ENCODE measurements at regions not wholly inside any gene's neighbourhood (a gene's known extent, or its start where the extent isn't known, plus 50 kb on each side); places are given as distances from the start of the nearest gene placed in this dataset.

GRCh38 chr1:87678266-87678665 lies 349.6 kb downstream of the LMO4 start:
- no peak for DNase-seq (ENCODE audit: low read depth, low spot score)

- no peak for DNase-seq (ENCODE audit: low read depth, low spot score)
Measured at GRCh38 chr1:87682565-87682964, 353.9 kb downstream of the LMO4 start.

- DNase-seq (ENCODE audit: low read depth, low spot score), result no peak
Measured at GRCh38 chr1:87683196-87683956, 354.7 kb downstream of the LMO4 start.

- no peak for DNase-seq (ENCODE audit: low read depth, low spot score)
Measured at GRCh38 chr1:87684194-87684593, 355.5 kb downstream of the LMO4 start.

- no peak for DNase-seq (ENCODE audit: low read depth, low spot score)
Measured at GRCh38 chr1:87684713-87685205, 356.1 kb downstream of the LMO4 start.

GRCh38 chr1:87685311-87686135 lies 356.8 kb downstream of the LMO4 start:
- no peak for DNase-seq (ENCODE audit: low read depth, low spot score)

GRCh38 chr1:87686136-87686495 lies 357.4 kb downstream of the LMO4 start:
- DNase-seq (ENCODE audit: low read depth, low spot score), result no peak

GRCh38 chr1:87686671-87687070 lies 358.0 kb downstream of the LMO4 start:
- DNase-seq (ENCODE audit: low read depth, low spot score), result no peak

- DNase-seq (ENCODE audit: low read depth, low spot score), result no peak
Measured at GRCh38 chr1:87688136-87688535, 359.5 kb downstream of the LMO4 start.

- DNase-seq (ENCODE audit: low read depth, low spot score), result no peak
Measured at GRCh38 chr1:87689487-87689886, 360.8 kb downstream of the LMO4 start.

GRCh38 chr1:87696483-87696882 lies 367.8 kb downstream of the LMO4 start:
- DNase-seq (ENCODE audit: low read depth, low spot score), result no peak

- DNase-seq (ENCODE audit: low read depth, low spot score), result no peak
Measured at GRCh38 chr1:87702455-87702854, 373.8 kb downstream of the LMO4 start.

GRCh38 chr1:87705233-87705632 lies 376.6 kb downstream of the LMO4 start:
- DNase-seq (ENCODE audit: low read depth, low spot score), result no peak

GRCh38 chr1:87706203-87706602 lies 377.5 kb downstream of the LMO4 start:
- DNase-seq (ENCODE audit: low read depth, low spot score), result no peak

- DNase-seq (ENCODE audit: low read depth, low spot score), result no peak
Measured at GRCh38 chr1:87706779-87707228, 378.1 kb downstream of the LMO4 start.

GRCh38 chr1:87707411-87707810 lies 378.7 kb downstream of the LMO4 start:
- no peak for DNase-seq (ENCODE audit: low read depth, low spot score)

- no peak for DNase-seq (ENCODE audit: low read depth, low spot score)
Measured at GRCh38 chr1:87712261-87713010, 383.8 kb downstream of the LMO4 start.

GRCh38 chr1:87714278-87714677 lies 385.6 kb downstream of the LMO4 start:
- no peak for DNase-seq (ENCODE audit: low read depth, low spot score)

GRCh38 chr1:87715052-87715451 lies 386.4 kb downstream of the LMO4 start:
- DNase-seq (ENCODE audit: low read depth, low spot score), result no peak

GRCh38 chr1:87715471-87715870 lies 386.8 kb downstream of the LMO4 start:
- DNase-seq (ENCODE audit: low read depth, low spot score), result no peak

- no peak for DNase-seq (ENCODE audit: low read depth, low spot score)
Measured at GRCh38 chr1:87717157-87717670, 388.5 kb downstream of the LMO4 start.
